ENCODE measurements at regions not wholly inside any gene's neighbourhood (a gene's known extent, or its start where the extent isn't known, plus 50 kb on each side); places are given as distances from the start of the nearest gene placed in this dataset.

- Histone ChIP-seq H3K27me3 (replicated peaks in 1 of 4; ENCODE audit: control extremely low read depth in 1 of 4, control insufficient read depth in 3 of 4, insufficient read depth in 4 of 4, low read length in 3 of 4) (no peaks in the 10 kb centered on the region), H3K4me1 (ENCODE audit: control insufficient read depth in 2 of 2, insufficient read depth in 2 of 2, low read length in 2 of 2) (no peaks in the 10 kb centered on the region), H4K20me1 (ENCODE audit: control insufficient read depth, insufficient read depth, low read length, poor library complexity, severe bottlenecking) (no peaks in the 10 kb centered on the region), H3K27ac (ENCODE audit: low read length in 2 of 2) (no peak overlapping the region), H3K36me3 (replicated peaks in 1 of 2; ENCODE audit: control extremely low read depth in 1 of 2, control insufficient read depth in 1 of 2, extremely low read depth in 1 of 2, insufficient read depth in 2 of 2, low read length in 1 of 2) (no peaks in the 10 kb centered on the region), H3K9me3 (ENCODE audit: control extremely low read depth in 1 of 3, control insufficient read depth in 2 of 3, insufficient read depth in 1 of 3, low read length in 2 of 3) (no peaks in the 10 kb centered on the region), H2AFZ (ENCODE audit: insufficient read depth, low read depth, low read length, poor library complexity, severe bottlenecking) (no peak overlapping the region), H3K79me2 (ENCODE audit: control insufficient read depth, insufficient read depth, low read length) (no peaks in the 10 kb centered on the region), H3K4me3 (ENCODE audit: control extremely low read depth in 1 of 5, extremely low read depth in 1 of 5, insufficient read depth in 1 of 5, low read depth in 2 of 5, low read length in 4 of 5) (no peak overlapping the region), H3K9ac (ENCODE audit: low read length) (no peak overlapping the region), H3K4me2 (replicated peaks; ENCODE audit: low read depth, low read length, poor library complexity, severe bottlenecking) (no peak overlapping the region)
- H3K27me3 Mint-ChIP-seq: no peaks in the 10 kb centered on the region
- CTCF ChIA-PET: no interaction called here
- no peaks in the 10 kb centered on the region for H3K4me1 Mint-ChIP-seq
- WGBS (ENCODE audit: insufficient coverage): 94% methylated on average over 6 of the region's 9 CpGs
- TF ChIP-seq CTCF (IDR thresholded peaks at IDR 0.05) (no peak), EZH2 (IDR thresholded peaks at IDR 0.05; ENCODE audit: borderline replicate concordance, insufficient read depth, low read depth, low read length, poor library complexity, severe bottlenecking) (no peak)
- peaks cover 2% of the 10 kb centered on the region for H3K9me3 Mint-ChIP-seq (ENCODE audit: insufficient read depth)
- no peak for DNase-seq
- ATAC-seq (ENCODE audit: low read depth): no peak
- no peak overlapping the region for H3K27ac Mint-ChIP-seq
- POLR2A ChIA-PET: no interaction called here
- intact Hi-C loops (cut with micrococcal nuclease): no loop called here
- H3K4me3 Mint-ChIP-seq: no peak overlapping the region
These were observed 163.7 kb upstream of the NOVA1 start for GRCh38 chr14:26761532-26761931.

GRCh38 chr14:26765301-26765700, 167.5 kb upstream of the NOVA1 start:
- Mint-ChIP-seq H3K27me3 (no peaks in the 10 kb centered on the region), H3K4me3 (no peak overlapping the region), H3K4me1 (no peaks in the 10 kb centered on the region), H3K27ac (no peak overlapping the region), H3K9me3 (ENCODE audit: insufficient read depth) (no peaks in the 10 kb centered on the region)
- Histone ChIP-seq H2AFZ (ENCODE audit: insufficient read depth, low read depth, low read length, poor library complexity, severe bottlenecking) (no peak overlapping the region), H3K36me3 (replicated peaks in 1 of 2; ENCODE audit: control extremely low read depth in 1 of 2, control insufficient read depth in 1 of 2, extremely low read depth in 1 of 2, insufficient read depth in 2 of 2, low read length in 1 of 2) (no peaks in the 10 kb centered on the region), H3K9ac (ENCODE audit: low read length) (no peak overlapping the region), H4K20me1 (ENCODE audit: control insufficient read depth, insufficient read depth, low read length, poor library complexity, severe bottlenecking) (no peaks in the 10 kb centered on the region), H3K9me3 (ENCODE audit: control extremely low read depth in 1 of 3, control insufficient read depth in 2 of 3, insufficient read depth in 1 of 3, low read length in 2 of 3) (no peaks in the 10 kb centered on the region), H3K79me2 (ENCODE audit: control insufficient read depth, insufficient read depth, low read length) (no peaks in the 10 kb centered on the region), H3K4me3 (ENCODE audit: control extremely low read depth in 1 of 5, extremely low read depth in 1 of 5, insufficient read depth in 1 of 5, low read depth in 2 of 5, low read length in 4 of 5) (no peak overlapping the region), H3K4me2 (replicated peaks; ENCODE audit: low read depth, low read length, poor library complexity, severe bottlenecking) (no peak overlapping the region), H3K27ac (ENCODE audit: low read length in 2 of 2) (no peak overlapping the region), H3K4me1 (ENCODE audit: control insufficient read depth in 2 of 2, insufficient read depth in 2 of 2, low read length in 2 of 2) (no peaks in the 10 kb centered on the region), H3K27me3 (replicated peaks in 1 of 4; ENCODE audit: control extremely low read depth in 1 of 4, control insufficient read depth in 3 of 4, insufficient read depth in 4 of 4, low read length in 3 of 4) (no peaks in the 10 kb centered on the region)
- intact Hi-C loops (cut with micrococcal nuclease): no loop called here
- no peak for TF ChIP-seq EZH2 (IDR thresholded peaks at IDR 0.05; ENCODE audit: borderline replicate concordance, insufficient read depth, low read depth, low read length, poor library complexity, severe bottlenecking)
- TF ChIP-seq CTCF (IDR thresholded peaks at IDR 0.05): no peak
- ChIA-PET POLR2A (no interaction called here), CTCF (no interaction called here)
- no peak for ATAC-seq (ENCODE audit: low read depth)
- no peak for DNase-seq
